Thymus (tissue), 11 donors: ENCODE measurements at regions not wholly inside any gene's neighbourhood (a gene's known extent, or its start where the extent isn't known, plus 50 kb on each side); places are given as distances from the start of the nearest gene placed in this dataset.

ENCODE experiments used
- DNase-seq, 9 donors: peaks; one replicate each; pipeline ENCODE4 v3.0.0-alpha.2; 2013; ENCODE audit warnings: low spot score in 9 of 9, low read depth in 6 of 9, missing footprints in 1 of 9
- H3K27ac ChIP-seq, 2 donors: one replicate each; pipeline ENCODE4 v1.5.1; 2013; ENCODE audit warnings: control low read depth in 1 of 2, low read depth in 1 of 2, low read length in 1 of 2, mild to moderate bottlenecking in 1 of 2, moderate library complexity in 1 of 2
- H3K27me3 ChIP-seq, 2 donors: one replicate each; pipeline ENCODE4 v1.5.1; 2013; ENCODE audit warnings: low read length in 1 of 2; ENCODE audit not compliant: control insufficient read depth in 2 of 2, insufficient read depth in 1 of 2
- H3K36me3 ChIP-seq, 2 donors: one replicate each; pipeline ENCODE4 v1.5.1; 2013; ENCODE audit warnings: low read length in 1 of 2, mild to moderate bottlenecking in 1 of 2, moderate library complexity in 1 of 2; ENCODE audit not compliant: control insufficient read depth in 2 of 2, insufficient read depth in 2 of 2
- H3K4me1 ChIP-seq, 2 donors: one replicate each; pipeline ENCODE4 v1.5.1; 2013; ENCODE audit warnings: low read length in 2 of 2; ENCODE audit not compliant: control insufficient read depth in 2 of 2, insufficient read depth in 2 of 2
- H3K4me3 ChIP-seq, 2 donors: one replicate each; pipeline ENCODE4 v1.5.1; 2013; ENCODE audit warnings: low read length in 2 of 2, control low read depth in 1 of 2, mild to moderate bottlenecking in 1 of 2
- H3K9me3 ChIP-seq, 2 donors: one replicate each; pipeline ENCODE4 v1.5.1; 2013; ENCODE audit warnings: low read length in 1 of 2, mild to moderate bottlenecking in 1 of 2; ENCODE audit not compliant: control insufficient read depth in 2 of 2, insufficient read depth in 1 of 2
- WGBS: extraction: QIAGEN DNeasy Blood & Tissue Kit; methylation state at CpG from one replicate; pipeline ENCODE4 v1.1.7; 2013; 5-methylcytosine and 5-hydroxymethylcytosine counted together
- donor health status: healthy.

- H3K4me1 ChIP-seq = peaks cover 0 to 5% of the 10 kb centered on the region in 2 donors
- H3K4me3 ChIP-seq = no peak overlapping the region
- H3K27ac ChIP-seq = no peak overlapping the region
- no peaks in the 10 kb centered on the region for H3K27me3 ChIP-seq
- no peaks in the 10 kb centered on the region for H3K36me3 ChIP-seq
- 87% methylated on average over 6 of the region's 6 CpGs for WGBS
- no peak for DNase-seq
- peaks cover 0 to 4% of the 10 kb centered on the region in 2 donors for H3K9me3 ChIP-seq
These were observed 99.3 kb upstream of the RFLNA start for GRCh38 chr12:124195567-124195942.

GRCh38 chr12:124196236-124196635 lies 98.7 kb upstream of the RFLNA start:
- peaks cover 0 to 4% of the 10 kb centered on the region in 2 donors for H3K9me3 ChIP-seq
- no peaks in the 10 kb centered on the region for H3K36me3 ChIP-seq
- DNase-seq = no peak
- H3K4me3 ChIP-seq = no peak overlapping the region
- no peaks in the 10 kb centered on the region for H3K4me1 ChIP-seq
- no peaks in the 10 kb centered on the region for H3K27me3 ChIP-seq
- WGBS = 96% methylated on average over 7 of the region's 7 CpGs
- H3K27ac ChIP-seq = no peak overlapping the region

GRCh38 chr12:124201248-124201647 lies 93.6 kb upstream of the RFLNA start:
- Histone ChIP-seq H3K27me3 (no peaks in the 10 kb centered on the region), H3K4me1 (no peaks in the 10 kb centered on the region), H3K4me3 (no peak overlapping the region), H3K27ac (no peak overlapping the region), H3K9me3 (peaks cover 0 to 4% of the 10 kb centered on the region in 2 donors), H3K36me3 (no peaks in the 10 kb centered on the region)
- DNase-seq = no peak
- WGBS = 100% methylated on average over 1 of the region's 1 CpG

GRCh38 chr12:124203176-124203575 lies 91.7 kb upstream of the RFLNA start:
- 93% methylated on average over 5 of the region's 5 CpGs for WGBS
- no peaks in the 10 kb centered on the region for H3K4me1 ChIP-seq
- H3K9me3 ChIP-seq = no peaks in the 10 kb centered on the region
- DNase-seq = no peak
- no peak overlapping the region for H3K4me3 ChIP-seq
- H3K27me3 ChIP-seq = no peaks in the 10 kb centered on the region
- H3K27ac ChIP-seq = no peak overlapping the region
- H3K36me3 ChIP-seq = no peaks in the 10 kb centered on the region

GRCh38 chr12:124205405-124205804 lies 89.5 kb upstream of the RFLNA start:
- Histone ChIP-seq H3K36me3 (no peaks in the 10 kb centered on the region), H3K27me3 (peaks cover 0 to 2% of the 10 kb centered on the region in 2 donors), H3K4me1 (no peaks in the 10 kb centered on the region), H3K27ac (no peak overlapping the region), H3K4me3 (no peak overlapping the region), H3K9me3 (no peaks in the 10 kb centered on the region)
- DNase-seq = no peak
- 96% methylated on average over 2 of the region's 2 CpGs for WGBS

- no peak for DNase-seq
- Histone ChIP-seq H3K36me3 (no peaks in the 10 kb centered on the region), H3K4me3 (no peak overlapping the region), H3K4me1 (no peaks in the 10 kb centered on the region), H3K27me3 (peaks cover 0 to 2% of the 10 kb centered on the region in 2 donors), H3K27ac (no peak overlapping the region), H3K9me3 (no peaks in the 10 kb centered on the region)
- WGBS = 88% methylated on average over 1 of the region's 1 CpG
These were observed 87.8 kb upstream of the RFLNA start for GRCh38 chr12:124207049-124207448.

- WGBS = 76% methylated on average over 15 of the region's 15 CpGs
- H3K9me3 ChIP-seq = no peaks in the 10 kb centered on the region
- H3K27ac ChIP-seq = no peak overlapping the region
- H3K4me3 ChIP-seq = no peak overlapping the region
- DNase-seq = no peak
- H3K27me3 ChIP-seq = peaks cover 0 to 2% of the 10 kb centered on the region in 2 donors
- no peaks in the 10 kb centered on the region for H3K36me3 ChIP-seq
- no peaks in the 10 kb centered on the region for H3K4me1 ChIP-seq
These were observed 87.3 kb upstream of the RFLNA start for GRCh38 chr12:124207617-124208016.

GRCh38 chr12:124208489-124208888 lies 86.4 kb upstream of the RFLNA start:
- Histone ChIP-seq H3K9me3 (no peaks in the 10 kb centered on the region), H3K27me3 (peaks cover 0 to 2% of the 10 kb centered on the region in 2 donors), H3K27ac (no peak overlapping the region), H3K4me1 (no peaks in the 10 kb centered on the region), H3K36me3 (no peaks in the 10 kb centered on the region), H3K4me3 (no peak overlapping the region)
- WGBS = 91% methylated on average over 15 of the region's 15 CpGs
- no peak for DNase-seq

GRCh38 chr12:124210991-124211577 lies 83.8 kb upstream of the RFLNA start:
- H3K4me1 ChIP-seq = no peaks in the 10 kb centered on the region
- no peak for DNase-seq
- H3K27me3 ChIP-seq = peaks cover 0 to 2% of the 10 kb centered on the region in 2 donors
- H3K36me3 ChIP-seq = no peaks in the 10 kb centered on the region
- H3K9me3 ChIP-seq = peaks cover 3 to 18% of the 10 kb centered on the region in 2 donors
- H3K27ac ChIP-seq = no peak overlapping the region
- 95% methylated on average over 4 of the region's 4 CpGs for WGBS
- H3K4me3 ChIP-seq = no peak overlapping the region
